Heart right ventricle (tissue), 16 donors: ENCODE measurements at regions not wholly inside any gene's neighbourhood (a gene's known extent, or its start where the extent isn't known, plus 50 kb on each side); places are given as distances from the start of the nearest gene placed in this dataset.

Experiments
- ATAC-seq, 8 donors: fragments of 200-7000 bp; cut with Tn5 transposase; one replicate each; pipeline ENCODE4 v1.9.1; 2020; ENCODE audit warnings: mild to moderate bottlenecking in 8 of 8, moderate library complexity in 8 of 8, moderate number of reproducible peaks in 1 of 8
- DNase-seq, 2 donors: peaks; one replicate each; pipeline ENCODE4 v3.0.0-alpha.2; 2020
- H3K27ac ChIP-seq, 10 donors: fragments of 200-600 bp; sonication (generic) in 2 of 10; one replicate each; pipeline versions ENCODE4 v1.5.0 to v1.8.0; 2020 to 2022; ENCODE audit warnings: mild to moderate bottlenecking in 3 of 10
- H3K27me3 ChIP-seq, 7 donors: fragments of 200-600 bp; one replicate each; pipeline ENCODE4 v1.8.0; 2021 to 2022; ENCODE audit warnings: mild to moderate bottlenecking in 2 of 7
- H3K36me3 ChIP-seq, 9 donors: fragments of 200-600 bp; sonication (generic) in 1 of 9; one replicate each; pipeline versions ENCODE4 v1.5.0 to v1.8.0; 2020 to 2022; ENCODE audit warnings: mild to moderate bottlenecking in 2 of 9
- H3K4me1 ChIP-seq, 9 donors: fragments of 200-600 bp; sonication (generic) in 1 of 9; one replicate each; pipeline versions ENCODE4 v1.5.0 to v1.8.0; 2020 to 2022; ENCODE audit warnings: mild to moderate bottlenecking in 4 of 9
- H3K4me3 ChIP-seq, 10 donors: fragments of 200-600 bp; sonication (generic) in 2 of 10; one replicate each; pipeline versions ENCODE4 v1.5.0 to v1.8.0; 2020 to 2022; ENCODE audit warnings: mild to moderate bottlenecking in 7 of 10, moderate library complexity in 2 of 10
- H3K9me3 ChIP-seq, 11 donors: fragments of 200-600 bp in 10 of 11; sonication (generic) in 2 of 11; one replicate each; pipeline versions ENCODE4 v1.5.0 to v1.8.0; 2013 to 2022; ENCODE audit warnings: mild to moderate bottlenecking in 2 of 11, control low read depth in 1 of 11, moderate library complexity in 1 of 11
- WGBS, 2 donors: extraction: QIAGEN DNeasy Blood & Tissue Kit; methylation state at CpG; one replicate each; pipeline ENCODE4 v1.1.7; 2013; ENCODE audit warnings: inconsistent platforms in 1 of 2; 5-methylcytosine and 5-hydroxymethylcytosine counted together
- intact Hi-C, 10 donors: fragments of 100-400 bp; cut with DNase I; formaldehyde crosslinking; loops; one replicate each; pipeline versions ENCODE4 v1.11.1 to v1.14.2; 2022
- TF ChIP-seq, protein P1 (sequence below), 9 donors: fragments of 200-600 bp; sonication (generic) in 2 of 9; IDR thresholded peaks; one replicate each; pipeline versions ENCODE4 v1.5.0 to v1.8.0; 2021 to 2022; ENCODE audit warnings: antibody characterized with exemption in 9 of 9, mild to moderate bottlenecking in 5 of 9, moderate library complexity in 1 of 9
- donor health status: Arrhythmogenic right ventricular cardiomyopathy.
- donor health status: ischemic (EF 13 %, LVEDD 7.1; RV severe dilation, severe dysfunction).
- donor health status: healthy with polysubstance abuse.
- donor health status: DM: no; HTN: yes; CAD: no.
- donor health status: DM: no; HTN: no; CAD: no.
- donor health status: ischemic (EF 25% LVEDD 6.9; RV normal size, moderate dysfunction).
- donor health status: ischemic (EF 25% LVEDD 5.7; RV mildly dilated, moderate dysfunction).
- donor health status: healthy.
- donor health status: DM: yes; HTN: yes; CAD: no.
- donor health status: Ischemic cardiomyopathy.
- donor health status: ischemic (EF 35%, LVEDD 5.7; RV mildly dilated, moderate dysfunction).
- donor health status: nonischemic (EF 11% LVEDD 7.7; RV severe dilation, severe dysfunction).
- donor health status: DM: yes; HTN: yes; CAD: no.
- donor health status: PGD.
- donor health status: ischemic (EF 29% LVEDD 5.4; RV normal size, mild dysfunction).
- donor health status: nonischemic (EF 23%, LVEDD 6.1; RV moderate dilation, normal function).

DNA sequence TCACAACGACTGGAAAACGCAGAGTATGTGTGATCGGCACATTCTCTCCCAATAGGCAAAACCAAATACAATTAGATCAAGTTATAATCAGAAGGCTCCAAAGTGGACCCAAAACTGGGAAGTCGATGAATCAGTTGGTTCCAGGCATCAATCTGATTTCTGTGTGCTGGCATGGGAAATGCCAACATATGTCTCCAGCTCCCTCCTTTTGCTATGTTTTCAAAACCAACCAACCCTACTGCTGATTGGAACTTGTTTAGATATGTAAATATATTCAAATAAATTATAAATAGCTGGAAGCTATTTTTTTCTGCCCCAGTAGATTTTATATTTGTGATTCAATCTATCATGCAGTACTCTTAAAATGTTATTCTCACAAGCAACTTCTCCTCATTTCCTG is 284.2 kb downstream of the HS3ST3B1 start:
- WGBS, 2 donors = 84 to 86% methylated on average over 4 of the region's 4 CpGs
- no peaks in the 10 kb centered on the region for H3K36me3 ChIP-seq
- ATAC-seq = no peak
- no peaks in the 10 kb centered on the region for H3K9me3 ChIP-seq
- no peak overlapping the region for H3K27ac ChIP-seq
- H3K4me3 ChIP-seq = no peak overlapping the region
- TF ChIP-seq, protein P1, sequence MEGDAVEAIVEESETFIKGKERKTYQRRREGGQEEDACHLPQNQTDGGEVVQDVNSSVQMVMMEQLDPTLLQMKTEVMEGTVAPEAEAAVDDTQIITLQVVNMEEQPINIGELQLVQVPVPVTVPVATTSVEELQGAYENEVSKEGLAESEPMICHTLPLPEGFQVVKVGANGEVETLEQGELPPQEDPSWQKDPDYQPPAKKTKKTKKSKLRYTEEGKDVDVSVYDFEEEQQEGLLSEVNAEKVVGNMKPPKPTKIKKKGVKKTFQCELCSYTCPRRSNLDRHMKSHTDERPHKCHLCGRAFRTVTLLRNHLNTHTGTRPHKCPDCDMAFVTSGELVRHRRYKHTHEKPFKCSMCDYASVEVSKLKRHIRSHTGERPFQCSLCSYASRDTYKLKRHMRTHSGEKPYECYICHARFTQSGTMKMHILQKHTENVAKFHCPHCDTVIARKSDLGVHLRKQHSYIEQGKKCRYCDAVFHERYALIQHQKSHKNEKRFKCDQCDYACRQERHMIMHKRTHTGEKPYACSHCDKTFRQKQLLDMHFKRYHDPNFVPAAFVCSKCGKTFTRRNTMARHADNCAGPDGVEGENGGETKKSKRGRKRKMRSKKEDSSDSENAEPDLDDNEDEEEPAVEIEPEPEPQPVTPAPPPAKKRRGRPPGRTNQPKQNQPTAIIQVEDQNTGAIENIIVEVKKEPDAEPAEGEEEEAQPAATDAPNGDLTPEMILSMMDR (IDR thresholded peaks at IDR 0.05) = no peak
- H3K4me1 ChIP-seq = no peaks in the 10 kb centered on the region
- no peak for DNase-seq
- H3K27me3 ChIP-seq = peaks cover 0 to 4% (median 0%) of the 10 kb centered on the region in 7 donors
- intact Hi-C loops = no loop called here

GRCh38 chr17:14582996-14583395 is 282.1 kb downstream of the HS3ST3B1 start:
- Histone ChIP-seq H3K27me3 (peaks cover 0 to 4% (median 0%) of the 10 kb centered on the region in 7 donors), H3K27ac (no peak overlapping the region), H3K4me3 (no peak overlapping the region), H3K36me3 (no peaks in the 10 kb centered on the region), H3K9me3 (no peaks in the 10 kb centered on the region), H3K4me1 (no peaks in the 10 kb centered on the region)
- 87 to 95% methylated on average over 2 of the region's 2 CpGs for WGBS, 2 donors
- DNase-seq (no peak), ATAC-seq (no peak)
- TF ChIP-seq, protein P1 (IDR thresholded peaks at IDR 0.05) = no peak
- intact Hi-C loops = no loop called here

DNA sequence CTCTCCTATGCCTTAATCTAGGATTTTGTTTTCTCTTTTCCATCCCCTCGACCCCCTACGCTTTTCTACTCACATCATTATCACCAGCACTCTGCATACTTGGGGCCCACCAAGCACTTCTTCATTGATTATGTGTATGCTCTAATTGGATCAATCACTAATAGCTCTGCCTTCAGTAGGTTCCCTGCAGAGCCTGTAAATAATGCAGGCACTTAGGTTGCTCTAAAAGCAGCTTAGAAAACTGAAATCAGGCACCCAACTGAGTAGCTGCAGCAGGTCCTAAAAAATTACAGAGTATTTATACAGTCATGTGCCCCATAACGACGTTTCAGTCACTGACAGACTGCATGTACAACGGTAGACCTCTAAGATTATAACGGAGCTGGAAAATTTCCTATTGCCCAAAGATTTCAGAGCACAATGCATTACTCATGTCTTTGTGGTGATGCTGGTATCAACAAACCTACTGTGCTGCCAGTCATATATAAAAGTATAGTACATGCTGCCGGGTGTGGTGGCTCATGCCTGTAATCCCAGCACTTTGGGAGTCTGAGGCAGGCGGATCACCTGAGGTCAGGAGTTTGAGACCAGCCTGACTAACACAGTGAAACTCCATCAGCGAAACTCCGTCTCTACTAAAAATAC is 280.4 kb downstream of the HS3ST3B1 start:
- WGBS, 2 donors = 70 to 76% methylated on average over 10 of the region's 10 CpGs
- intact Hi-C loops = no loop called here

GRCh38 chr17:14580499-14580898 is 279.6 kb downstream of the HS3ST3B1 start:
- intact Hi-C loops = no loop called here
- Histone ChIP-seq H3K36me3 (no peaks in the 10 kb centered on the region), H3K27ac (no peak overlapping the region), H3K4me3 (no peak overlapping the region), H3K27me3 (peaks cover 0 to 4% (median under 1%) of the 10 kb centered on the region in 7 donors), H3K9me3 (no peaks in the 10 kb centered on the region), H3K4me1 (no peaks in the 10 kb centered on the region)
- DNase-seq = no peak
- ATAC-seq = no peak
- whole genome bisulfite sequencing, 2 donors = 58 to 62% methylated on average over 5 of the region's 5 CpGs
- TF ChIP-seq, protein P1 (IDR thresholded peaks at IDR 0.05) = no peak

More for the DNA sequence above, 280.4 kb downstream of the HS3ST3B1 start:
- Histone ChIP-seq H3K27me3 (peaks cover 0 to 4% (median 0%) of the 10 kb centered on the region in 7 donors), H3K27ac (no peak overlapping the region), H3K36me3 (no peaks in the 10 kb centered on the region), H3K4me1 (no peaks in the 10 kb centered on the region), H3K4me3 (no peak overlapping the region), H3K9me3 (no peaks in the 10 kb centered on the region)
- ATAC-seq (no peak), DNase-seq (no peak)
- TF ChIP-seq, protein P1 (IDR thresholded peaks at IDR 0.05) = no peak
